Caco-2 (cell line): ENCODE measurements at regions not wholly inside any gene's neighbourhood (a gene's known extent, or its start where the extent isn't known, plus 50 kb on each side); places are given as distances from the start of the nearest gene placed in this dataset.

Experiments used
- BruUV-seq: library from RNA; stranded (reverse); fragments of 400-500 nt; replicated peaks from 2 replicates; lab custom pipeline; 2021; lab: Mats Ljungman, UMichigan
- CTCF ChIA-PET: fragments of 300-600 bp; sonication (Branson Sonifier 250); formaldehyde crosslinking; loops from one replicate; lab custom pipeline; 2022; ENCODE audit warnings: antibody characterized with exemption; lab: Charles Lee
- POLR2A ChIA-PET: fragments of 300-600 bp; sonication (Branson Sonifier 250); formaldehyde crosslinking; loops from one replicate; lab custom pipeline; 2022; ENCODE audit warnings: antibody characterized with exemption; lab: Charles Lee
- DNase-seq, 2 experiments: peaks; one replicate each; pipeline versions ENCODE4 v3.0.0 to v3.0.0-alpha.2; 2020 to 2022
- H3K27me3 ChIP-seq: replicated peaks from 2 replicates; pipeline ENCODE4 v1.6.0; 2011; ENCODE audit warnings: low read length; ENCODE audit not compliant: control insufficient read depth, insufficient read depth
- H3K36me3 ChIP-seq: 2 replicates; pipeline ENCODE4 v1.5.1; 2011; ENCODE audit warnings: low read length; ENCODE audit not compliant: control insufficient read depth, insufficient read depth
- H3K4me1 ChIP-seq: fragments of 250-450 bp; sonication (Bioruptor Pico); 2 replicates; pipeline ENCODE4 v1.5.1; 2020; ENCODE audit warnings: mild to moderate bottlenecking
- H3K4me3 ChIP-seq: 2 replicates; pipeline ENCODE4 v1.5.1; 2011; ENCODE audit warnings: low read depth, mild to moderate bottlenecking, control low read depth, low read length
- H3K9me3 ChIP-seq: fragments of 250-450 bp; sonication (Bioruptor Pico); 2 replicates; pipeline ENCODE4 v1.5.1; 2020; ENCODE audit warnings: mild to moderate bottlenecking, moderate library complexity
- H3K27ac Mint-ChIP-seq: one replicate; pipeline ENCODE4 v1.8.0; 2022; ENCODE audit warnings: mixed read lengths; ENCODE audit not compliant: unreplicated experiment
- H3K27me3 Mint-ChIP-seq: one replicate; pipeline ENCODE4 v1.8.0; 2022; ENCODE audit warnings: mixed read lengths; ENCODE audit not compliant: insufficient read depth, unreplicated experiment
- H3K36me3 Mint-ChIP-seq: one replicate; pipeline ENCODE4 v1.8.0; 2022; ENCODE audit warnings: mild to moderate bottlenecking, mixed read lengths; ENCODE audit not compliant: insufficient read depth, unreplicated experiment
- H3K4me1 Mint-ChIP-seq: one replicate; pipeline ENCODE4 v1.8.0; 2022; ENCODE audit warnings: low read depth, mixed read lengths; ENCODE audit not compliant: unreplicated experiment
- H3K4me3 Mint-ChIP-seq: one replicate; pipeline ENCODE4 v1.8.0; 2022; ENCODE audit warnings: mild to moderate bottlenecking, moderate library complexity, mixed read lengths; ENCODE audit not compliant: unreplicated experiment
- H3K9me3 Mint-ChIP-seq: one replicate; pipeline ENCODE4 v1.8.0; 2022; ENCODE audit warnings: mixed read lengths; ENCODE audit not compliant: unreplicated experiment
- CTCF ChIP-seq, 2 experiments: fragments of 200-600 bp in 1 of 2; IDR thresholded peaks; 1 replicate in 1 of 2; 2 replicates in 1 of 2; pipeline versions ENCODE4 v1.5.1 to v1.8.0; 2011 to 2022; ENCODE audit warnings: antibody characterized with exemption in 1 of 2, control low read depth in 1 of 2, inconsistent platforms in 1 of 2, low read depth in 1 of 2, low read length in 1 of 2, mild to moderate bottlenecking in 1 of 2, moderate library complexity in 1 of 2; ENCODE audit not compliant: insufficient read depth in 1 of 2, severe bottlenecking in 1 of 2, unreplicated experiment in 1 of 2
- intact Hi-C: fragments of 100-400 bp; cut with micrococcal nuclease; formaldehyde crosslinking; loops from one replicate; pipeline ENCODE4 v1.10.0; 2022; ENCODE audit not compliant: unreplicated experiment

- intact Hi-C loops = no loop called here
- no peak for TF ChIP-seq CTCF (IDR thresholded peaks at IDR 0.05; ENCODE audit: insufficient read depth in 1 of 2, low read depth in 1 of 2, low read length in 1 of 2, severe bottlenecking in 1 of 2, unreplicated experiment in 1 of 2)
- Mint-ChIP-seq H3K36me3 (no peaks in the 10 kb centered on the region), H3K27ac (no peak overlapping the region), H3K9me3 (no peaks in the 10 kb centered on the region), H3K4me1 (no peaks in the 10 kb centered on the region), H3K27me3 (peaks cover 2% of the 10 kb centered on the region), H3K4me3 (no peak overlapping the region)
- CTCF ChIA-PET = no interaction called here
- no peaks in the 10 kb centered on the region for H3K4me1 ChIP-seq
- POLR2A ChIA-PET = no interaction called here
- DNase-seq = no peak
- no peaks in the 10 kb centered on the region for H3K36me3 ChIP-seq
- H3K9me3 ChIP-seq = no peaks in the 10 kb centered on the region
- BruUV-seq = no TSS peak
- H3K4me3 ChIP-seq = no peak overlapping the region
- no peaks in the 10 kb centered on the region for H3K27me3 ChIP-seq
Measured at GRCh38 chr20:24742436-24742835, 206.6 kb upstream of the CST7 start.

GRCh38 chr20:24742989-24743388, 206.1 kb upstream of the CST7 start:
- no peaks in the 10 kb centered on the region for H3K27me3 ChIP-seq
- H3K9me3 ChIP-seq = no peaks in the 10 kb centered on the region
- no peaks in the 10 kb centered on the region for H3K36me3 ChIP-seq
- H3K36me3 Mint-ChIP-seq = no peaks in the 10 kb centered on the region
- no peaks in the 10 kb centered on the region for H3K4me1 ChIP-seq
- BruUV-seq = no TSS peak
- H3K27ac Mint-ChIP-seq = no peak overlapping the region
- TF ChIP-seq CTCF (IDR thresholded peaks at IDR 0.05; ENCODE audit: insufficient read depth in 1 of 2, low read depth in 1 of 2, low read length in 1 of 2, severe bottlenecking in 1 of 2, unreplicated experiment in 1 of 2) = no peak
- ChIA-PET POLR2A (no interaction called here), CTCF (no interaction called here)
- H3K4me1 Mint-ChIP-seq = no peaks in the 10 kb centered on the region
- H3K27me3 Mint-ChIP-seq = peaks cover 2% of the 10 kb centered on the region
- H3K4me3 Mint-ChIP-seq = no peak overlapping the region
- no peak overlapping the region for H3K4me3 ChIP-seq
- H3K9me3 Mint-ChIP-seq = no peaks in the 10 kb centered on the region
- DNase-seq = no peak
- intact Hi-C loops = no loop called here

- H3K27me3 ChIP-seq = no peaks in the 10 kb centered on the region
- intact Hi-C loops = no loop called here
- ChIA-PET CTCF (no interaction called here), POLR2A (no interaction called here)
- no peaks in the 10 kb centered on the region for H3K4me1 ChIP-seq
- H3K27me3 Mint-ChIP-seq = peaks cover 2% of the 10 kb centered on the region
- BruUV-seq = no TSS peak
- no peaks in the 10 kb centered on the region for H3K36me3 Mint-ChIP-seq
- TF ChIP-seq CTCF (IDR thresholded peaks at IDR 0.05; ENCODE audit: insufficient read depth in 1 of 2, low read depth in 1 of 2, low read length in 1 of 2, severe bottlenecking in 1 of 2, unreplicated experiment in 1 of 2) = no peak
- DNase-seq = no peak
- H3K4me1 Mint-ChIP-seq = no peaks in the 10 kb centered on the region
- no peaks in the 10 kb centered on the region for H3K9me3 ChIP-seq
- H3K4me3 ChIP-seq = no peak overlapping the region
- no peaks in the 10 kb centered on the region for H3K36me3 ChIP-seq
- H3K27ac Mint-ChIP-seq = no peak overlapping the region
- no peaks in the 10 kb centered on the region for H3K9me3 Mint-ChIP-seq
- H3K4me3 Mint-ChIP-seq = no peak overlapping the region
Measured at GRCh38 chr20:24743641-24744040, 205.4 kb upstream of the CST7 start.
